HepG2 (cell line): ENCODE measurements at regions not wholly inside any gene's neighbourhood (a gene's known extent, or its start where the extent isn't known, plus 50 kb on each side); places are given as distances from the start of the nearest gene placed in this dataset.

Experiments used
- ATAC-seq: fragments of 200-7000 bp; cut with Tn5 transposase; 3 replicates; pipeline ENCODE4 v1.9.1; 2020; ENCODE audit warnings: mild to moderate bottlenecking, moderate library complexity
- BruUV-seq: library from RNA; stranded (reverse); fragments of 400-500 nt; replicated peaks from 2 replicates; lab custom pipeline; 2021; lab: Mats Ljungman, UMichigan
- CTCF ChIA-PET: fragments of 300-600 bp; formaldehyde crosslinking; extraction: SDS; loops from one replicate; lab custom pipeline; 2021; ENCODE audit warnings: low total read pairs, inconsistent platforms, low intra/inter-chr PET ratio; lab: Yijun Ruan, JAX
- POLR2A ChIA-PET: fragments of 350-600 bp; sonication (Branson Sonifier 250); formaldehyde crosslinking; loops from one replicate; lab custom pipeline; 2020; ENCODE audit warnings: antibody characterized with exemption, inconsistent platforms; lab: Yijun Ruan, JAX
- DNase-seq: peaks from one replicate; pipeline ENCODE4 v3.0.0-alpha.2; 2015; ENCODE audit warnings: low spot score
- FAIRE-seq: peaks from 3 replicates; lab custom pipeline; 2011; peaks lifted over from hg19 to GRCh38; lab: Jason Lieb, UNC
- H2AFZ ChIP-seq: one replicate; pipeline ENCODE4 v1.6.1; 2011; ENCODE audit warnings: low read length, inconsistent platforms
- H3K27ac ChIP-seq: fragments of 300-600 bp; 3 replicates; pipeline ENCODE4 v1.8.0; 2011; ENCODE audit warnings: mixed run types, mild to moderate bottlenecking, mixed read lengths, low read length, inconsistent platforms; ENCODE audit not compliant: insufficient read depth; ENCODE audit errors: extremely low read length
- H3K27me3 ChIP-seq, 2 experiments: fragments of 200-600 bp in 1 of 2; 2 replicates in 1 of 2; 3 replicates in 1 of 2; pipeline versions ENCODE4 v1.6.0 to v1.8.0; 2011; ENCODE audit warnings: low read length in 2 of 2, mild to moderate bottlenecking in 2 of 2, moderate library complexity in 2 of 2, inconsistent platforms in 1 of 2; ENCODE audit not compliant: insufficient read depth in 2 of 2, control insufficient read depth in 1 of 2
- H3K36me3 ChIP-seq, 2 experiments: fragments of 200-600 bp in 1 of 2; replicated peaks in 1 of 2; 2 replicates in 1 of 2; 3 replicates in 1 of 2; pipeline versions ENCODE4 v1.5.1 to v1.8.0; 2011; ENCODE audit warnings: low read length in 2 of 2, inconsistent platforms in 1 of 2; ENCODE audit not compliant: insufficient read depth in 2 of 2, control insufficient read depth in 1 of 2
- H3K4me1 ChIP-seq: 2 replicates; pipeline ENCODE4 v1.5.1; 2012; ENCODE audit warnings: low read length, inconsistent platforms; ENCODE audit not compliant: insufficient read depth
- H3K4me2 ChIP-seq: 2 replicates; pipeline ENCODE4 v1.6.0; 2011; ENCODE audit warnings: low read depth, low read length, inconsistent platforms
- H3K4me3 ChIP-seq, 3 experiments: fragments of 200-600 bp in 1 of 3; sonication (generic), shearing (Covaris generic) in 1 of 3; replicated peaks in 1 of 3; 2 replicates each; pipeline ENCODE4 v1.5.1; 2011 to 2016; ENCODE audit warnings: low read length in 3 of 3, inconsistent platforms in 2 of 3, low read depth in 2 of 3, mild to moderate bottlenecking in 2 of 3, control low read depth in 1 of 3, mixed read lengths in 1 of 3; ENCODE audit not compliant: insufficient read depth in 1 of 3
- H3K79me2 ChIP-seq: one replicate; pipeline ENCODE4 v1.6.1; 2011; ENCODE audit warnings: low read length, inconsistent platforms; ENCODE audit not compliant: insufficient read depth
- H3K9ac ChIP-seq: 2 replicates; pipeline ENCODE4 v1.6.0; 2011; ENCODE audit warnings: mild to moderate bottlenecking, low read depth, low read length, inconsistent platforms; ENCODE audit not compliant: insufficient read depth
- H3K9me3 ChIP-seq: 2 replicates; pipeline ENCODE4 v1.5.1; 2012; ENCODE audit warnings: mild to moderate bottlenecking, low read length
- H4K20me1 ChIP-seq: 2 replicates; pipeline ENCODE4 v1.6.0; 2011; ENCODE audit warnings: inconsistent platforms, mild to moderate bottlenecking, low read length, moderate library complexity; ENCODE audit not compliant: insufficient read depth
- BHLHE40 ChIP-seq: IDR thresholded peaks from 2 replicates; pipeline ENCODE4 v1.6.1; 2011; ENCODE audit warnings: low read length, improper control_type of control experiment
- MTF2 ChIP-seq: sonication (generic); formaldehyde crosslinking; IDR thresholded peaks from 2 replicates; pipeline ENCODE4 v1.5.0; 2020; ENCODE audit warnings: missing genetic modification reagents, borderline replicate concordance
- MYNN ChIP-seq: sonication (generic); formaldehyde crosslinking; IDR thresholded peaks from 2 replicates; pipeline ENCODE4 v1.4.0; 2020; ENCODE audit warnings: mild to moderate bottlenecking, low read depth, missing genetic modification reagents
- NCOR1 ChIP-seq: fragments of 200-600 bp; sonication (generic); IDR thresholded peaks from 2 replicates; pipeline ENCODE4 v1.7.0; 2017; ENCODE audit warnings: antibody characterized with exemption, low read length, borderline replicate concordance
- SP1 ChIP-seq, 2 experiments: fragments of 450-650 bp in 1 of 2; sonication (generic) in 1 of 2; formaldehyde crosslinking in 1 of 2; IDR thresholded peaks; 2 replicates each; pipeline versions ENCODE4 v1.4.0 to v1.6.1; 2016 to 2020; ENCODE audit warnings: missing genetic modification reagents in 1 of 2
- TBX3 ChIP-seq: fragments of 450-650 bp; IDR thresholded peaks from 2 replicates; pipeline ENCODE4 v1.6.1; 2017; ENCODE audit warnings: antibody characterized with exemption, mild to moderate bottlenecking, inconsistent platforms, borderline replicate concordance
- ZBTB37 ChIP-seq: sonication (generic); formaldehyde crosslinking; IDR thresholded peaks from 2 replicates; pipeline ENCODE4 v1.4.0; 2020; ENCODE audit warnings: mild to moderate bottlenecking, missing genetic modification reagents
- ZBTB42 ChIP-seq: sonication (generic); formaldehyde crosslinking; IDR thresholded peaks from 2 replicates; pipeline ENCODE4 v1.5.0; 2020; ENCODE audit warnings: mild to moderate bottlenecking, missing genetic modification reagents
- ZMYM3 ChIP-seq: sonication (generic); formaldehyde crosslinking; IDR thresholded peaks from 2 replicates; pipeline ENCODE4 v1.5.1; 2020; ENCODE audit warnings: mild to moderate bottlenecking, missing genetic modification reagents
- ZNF550 ChIP-seq: sonication (generic); formaldehyde crosslinking; IDR thresholded peaks from 2 replicates; pipeline ENCODE4 v1.4.0; 2020; ENCODE audit warnings: mild to moderate bottlenecking, missing genetic modification reagents, borderline replicate concordance
- ZNF710 ChIP-seq: sonication (generic); formaldehyde crosslinking; IDR thresholded peaks from 2 replicates; pipeline ENCODE4 v1.5.0; 2020; ENCODE audit warnings: mild to moderate bottlenecking, missing genetic modification reagents, borderline replicate concordance
- ZNF792 ChIP-seq: IDR thresholded peaks from 2 replicates; pipeline ENCODE4 v1.6.1; 2016
- WGBS: methylation state at CpG from one replicate; pipeline ENCODE4 v1.1.6; 2017; ENCODE audit warnings: low lambda C conversion rate; 5-methylcytosine and 5-hydroxymethylcytosine counted together
- in situ Hi-C: cut with HindIII; loops from 2 replicates; pipeline ENCODE4 v1.10.0; 2017; ENCODE audit warnings: low pct_unique_long_range_greater_than_20kb; ENCODE audit not compliant: extremely low pct_ligation_motif_present
- intact Hi-C: fragments of 100-400 bp; cut with micrococcal nuclease; formaldehyde crosslinking; loops from one replicate; pipeline ENCODE4 v1.10.0; 2022; ENCODE audit not compliant: unreplicated experiment
- TF ChIP-seq, protein P1 (sequence below): sonication (generic); formaldehyde crosslinking; IDR thresholded peaks from 2 replicates; pipeline ENCODE4 v1.4.0; 2020; ENCODE audit warnings: mild to moderate bottlenecking, missing genetic modification reagents, borderline replicate concordance
- TF ChIP-seq, protein P2 (sequence below): sonication (generic); formaldehyde crosslinking; IDR thresholded peaks from 2 replicates; pipeline ENCODE4 v1.4.0; 2020; ENCODE audit warnings: low read depth, missing genetic modification reagents
- TF ChIP-seq, protein P3 (sequence below): sonication (generic); formaldehyde crosslinking; IDR thresholded peaks from 2 replicates; pipeline ENCODE4 v1.5.0; 2020; ENCODE audit warnings: mild to moderate bottlenecking, missing genetic modification reagents

DNA sequence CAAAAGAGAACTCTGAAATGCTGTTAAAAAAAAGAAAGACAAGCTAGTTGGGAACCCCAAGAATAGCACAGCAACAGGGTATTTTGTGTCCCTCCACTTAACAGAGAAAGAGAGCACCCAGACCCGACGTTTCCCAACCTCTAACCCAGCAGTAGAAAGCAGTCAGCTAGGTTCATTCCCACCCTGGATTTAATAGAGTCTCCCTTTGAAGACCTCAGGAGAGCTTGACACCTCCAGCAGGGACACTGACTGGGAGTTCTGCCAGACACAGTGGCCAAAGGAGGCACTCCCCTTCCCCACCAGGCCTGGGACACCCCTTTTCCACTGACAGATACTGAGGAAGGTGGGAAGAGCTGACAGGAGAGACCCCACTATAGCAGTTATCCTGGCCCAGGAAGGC, 337.5 kb upstream of the MSX2 start:
- intact Hi-C loops (no loop called here), in situ Hi-C loops (no loop called here)
- H3K27me3 ChIP-seq, result peaks cover 1 to 16% of the 10 kb centered on the region in 2 experiments; a peak in 4 of 5 replicates
- FAIRE-seq (no peak), ATAC-seq (no peak), DNase-seq (no peak)
- no peak overlapping the region for H3K4me3 ChIP-seq
- no peaks in the 10 kb centered on the region for H4K20me1 ChIP-seq
- BruUV-seq, result no TSS peak
- POLR2A ChIA-PET, result no interaction called here
- no peaks in the 10 kb centered on the region for H3K79me2 ChIP-seq
- no peak overlapping the region for H3K27ac ChIP-seq
- CTCF ChIA-PET, result no interaction called here
- H3K4me2 ChIP-seq, result no peak overlapping the region
- WGBS, result 0% methylated on average over 2 of the region's 2 CpGs
- H3K36me3 ChIP-seq, result no peaks in the 10 kb centered on the region
- H2AFZ ChIP-seq, result no peak overlapping the region
- H3K4me1 ChIP-seq, result no peaks in the 10 kb centered on the region
- H3K9me3 ChIP-seq, result no peaks in the 10 kb centered on the region
- H3K9ac ChIP-seq, result no peak overlapping the region
- TF ChIP-seq TBX3, result no peak
- no peak for TF ChIP-seq ZNF792 (CRISPR knock-in tag)
- no peak for TF ChIP-seq ZNF550
- no peak for TF ChIP-seq SP1 (IDR thresholded peaks at IDR 0.05)
- no peak for TF ChIP-seq SP1 (CRISPR knock-in tag; IDR thresholded peaks at IDR 0.05)
- TF ChIP-seq ZNF710 (CRISPR knock-in tag), result no peak
- no peak for TF ChIP-seq MYNN
- TF ChIP-seq ZBTB37, result no peak
- TF ChIP-seq, protein P1, sequence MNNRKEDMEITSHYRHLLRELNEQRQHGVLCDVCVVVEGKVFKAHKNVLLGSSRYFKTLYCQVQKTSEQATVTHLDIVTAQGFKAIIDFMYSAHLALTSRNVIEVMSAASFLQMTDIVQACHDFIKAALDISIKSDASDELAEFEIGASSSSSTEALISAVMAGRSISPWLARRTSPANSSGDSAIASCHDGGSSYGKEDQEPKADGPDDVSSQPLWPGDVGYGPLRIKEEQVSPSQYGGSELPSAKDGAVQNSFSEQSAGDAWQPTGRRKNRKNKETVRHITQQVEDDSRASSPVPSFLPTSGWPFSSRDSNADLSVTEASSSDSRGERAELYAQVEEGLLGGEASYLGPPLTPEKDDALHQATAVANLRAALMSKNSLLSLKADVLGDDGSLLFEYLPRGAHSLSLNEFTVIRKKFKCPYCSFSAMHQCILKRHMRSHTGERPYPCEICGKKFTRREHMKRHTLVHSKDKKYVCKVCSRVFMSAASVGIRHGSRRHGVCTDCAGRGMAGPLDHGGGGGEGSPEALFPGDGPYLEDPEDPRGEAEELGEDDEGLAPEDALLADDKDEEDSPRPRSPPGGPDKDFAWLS (CRISPR knock-in tag), result no peak
- TF ChIP-seq BHLHE40, result no peak
- no peak for TF ChIP-seq MTF2 (CRISPR knock-in tag)
- TF ChIP-seq ZBTB42, result no peak
- TF ChIP-seq NCOR1, result no peak
- TF ChIP-seq, protein P2, sequence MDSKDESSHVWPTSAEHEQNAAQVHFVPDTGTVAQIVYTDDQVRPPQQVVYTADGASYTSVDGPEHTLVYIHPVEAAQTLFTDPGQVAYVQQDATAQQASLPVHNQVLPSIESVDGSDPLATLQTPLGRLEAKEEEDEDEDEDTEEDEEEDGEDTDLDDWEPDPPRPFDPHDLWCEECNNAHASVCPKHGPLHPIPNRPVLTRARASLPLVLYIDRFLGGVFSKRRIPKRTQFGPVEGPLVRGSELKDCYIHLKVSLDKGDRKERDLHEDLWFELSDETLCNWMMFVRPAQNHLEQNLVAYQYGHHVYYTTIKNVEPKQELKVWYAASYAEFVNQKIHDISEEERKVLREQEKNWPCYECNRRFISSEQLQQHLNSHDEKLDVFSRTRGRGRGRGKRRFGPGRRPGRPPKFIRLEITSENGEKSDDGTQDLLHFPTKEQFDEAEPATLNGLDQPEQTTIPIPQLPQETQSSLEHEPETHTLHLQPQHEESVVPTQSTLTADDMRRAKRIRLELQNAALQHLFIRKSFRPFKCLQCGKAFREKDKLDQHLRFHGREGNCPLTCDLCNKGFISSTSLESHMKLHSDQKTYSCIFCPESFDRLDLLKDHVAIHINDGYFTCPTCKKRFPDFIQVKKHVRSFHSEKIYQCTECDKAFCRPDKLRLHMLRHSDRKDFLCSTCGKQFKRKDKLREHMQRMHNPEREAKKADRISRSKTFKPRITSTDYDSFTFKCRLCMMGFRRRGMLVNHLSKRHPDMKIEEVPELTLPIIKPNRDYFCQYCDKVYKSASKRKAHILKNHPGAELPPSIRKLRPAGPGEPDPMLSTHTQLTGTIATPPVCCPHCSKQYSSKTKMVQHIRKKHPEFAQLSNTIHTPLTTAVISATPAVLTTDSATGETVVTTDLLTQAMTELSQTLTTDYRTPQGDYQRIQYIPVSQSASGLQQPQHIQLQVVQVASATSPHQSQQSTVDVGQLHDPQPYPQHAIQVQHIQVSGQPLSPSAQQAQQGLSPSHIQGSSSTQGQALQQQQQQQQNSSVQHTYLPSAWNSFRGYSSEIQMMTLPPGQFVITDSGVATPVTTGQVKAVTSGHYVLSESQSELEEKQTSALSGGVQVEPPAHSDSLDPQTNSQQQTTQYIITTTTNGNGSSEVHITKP (CRISPR knock-in tag), result no peak
- TF ChIP-seq ZMYM3 (CRISPR knock-in tag), result no peak
- TF ChIP-seq, protein P3, sequence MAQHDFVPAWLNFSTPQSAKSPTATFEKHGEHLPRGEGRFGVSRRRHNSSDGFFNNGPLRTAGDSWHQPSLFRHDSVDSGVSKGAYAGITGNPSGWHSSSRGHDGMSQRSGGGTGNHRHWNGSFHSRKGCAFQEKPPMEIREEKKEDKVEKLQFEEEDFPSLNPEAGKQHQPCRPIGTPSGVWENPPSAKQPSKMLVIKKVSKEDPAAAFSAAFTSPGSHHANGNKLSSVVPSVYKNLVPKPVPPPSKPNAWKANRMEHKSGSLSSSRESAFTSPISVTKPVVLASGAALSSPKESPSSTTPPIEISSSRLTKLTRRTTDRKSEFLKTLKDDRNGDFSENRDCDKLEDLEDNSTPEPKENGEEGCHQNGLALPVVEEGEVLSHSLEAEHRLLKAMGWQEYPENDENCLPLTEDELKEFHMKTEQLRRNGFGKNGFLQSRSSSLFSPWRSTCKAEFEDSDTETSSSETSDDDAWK (CRISPR knock-in tag), result no peak
